Ishikawa (cell line): ENCODE measurements at regions not wholly inside any gene's neighbourhood (a gene's known extent, or its start where the extent isn't known, plus 50 kb on each side); places are given as distances from the start of the nearest gene placed in this dataset.

Experiments used
- EP300 ChIP-seq: IDR thresholded peaks from 2 replicates; pipeline ENCODE4 v1.6.1; 2012; ENCODE audit warnings: borderline replicate concordance
- FOXM1 ChIP-seq: IDR thresholded peaks from 2 replicates; pipeline ENCODE4 v1.6.1; 2012; ENCODE audit warnings: low read depth, borderline replicate concordance
- RAD21 ChIP-seq: IDR thresholded peaks from 2 replicates; pipeline ENCODE4 v1.6.1; 2012; ENCODE audit warnings: low read depth
- TCF12 ChIP-seq: IDR thresholded peaks from 2 replicates; pipeline ENCODE4 v1.6.1; 2012; ENCODE audit warnings: low read depth
- TEAD4 ChIP-seq: IDR thresholded peaks from 2 replicates; pipeline ENCODE4 v1.6.1; 2012
- ZBTB7A ChIP-seq: IDR thresholded peaks from 2 replicates; pipeline ENCODE4 v1.6.1; 2012; ENCODE audit warnings: low read depth

- TF ChIP-seq EP300 (no peak), TEAD4 (no peak), FOXM1 (no peak), TCF12 (no peak), ZBTB7A (no peak), RAD21 (no peak)
Measured at GRCh38 chr4:141329174-141329569, 108.5 kb downstream of the ZNF330 start.
